Peyer's patch (tissue), 4 donors: ENCODE measurements at regions not wholly inside any gene's neighbourhood (a gene's known extent, or its start where the extent isn't known, plus 50 kb on each side); places are given as distances from the start of the nearest gene placed in this dataset.

Source experiments
- DNase-seq, 3 donors: peaks; one replicate each; pipeline ENCODE4 v3.0.0-alpha.2; 2017 to 2019
- H3K27ac ChIP-seq, 4 donors: fragments of 200-600 bp; sonication (generic); one replicate each; pipeline ENCODE4 v1.5.1; 2016 to 2019
- H3K27me3 ChIP-seq, 2 donors: fragments of 200-600 bp; sonication (generic); one replicate each; pipeline ENCODE4 v1.5.1; 2019
- H3K36me3 ChIP-seq, 3 donors: fragments of 200-600 bp; sonication (generic); one replicate each; pipeline ENCODE4 v1.5.1; 2016 to 2019
- H3K4me1 ChIP-seq, 4 donors: fragments of 200-600 bp; sonication (generic); one replicate each; pipeline ENCODE4 v1.5.1; 2016 to 2019
- H3K4me3 ChIP-seq, 4 donors: fragments of 200-600 bp; sonication (generic); 1 replicate in 3 of 4; 2 replicates in 1 of 4; pipeline ENCODE4 v1.5.1; 2016 to 2019; ENCODE audit warnings: mild to moderate bottlenecking in 1 of 4
- H3K9me3 ChIP-seq, 4 donors: fragments of 200-600 bp; sonication (generic); one replicate each; pipeline ENCODE4 v1.5.1; 2016 to 2019; ENCODE audit warnings: mild to moderate bottlenecking in 1 of 4
- POLR2A ChIP-seq, 2 donors: fragments of 450-650 bp; IDR thresholded peaks; one replicate each; pipeline ENCODE4 v1.5.1; 2017; ENCODE audit warnings: antibody characterized with exemption in 2 of 2, mild to moderate bottlenecking in 2 of 2, moderate library complexity in 2 of 2
- TF ChIP-seq, protein P1 (sequence below), 6 experiments: fragments of 450-650 bp in 4 of 6; fragments of 200-600 bp in 2 of 6; sonication (generic) in 1 of 6; IDR thresholded peaks; one replicate each; pipeline ENCODE4 v1.5.1; 2017 to 2019; ENCODE audit warnings: antibody characterized with exemption in 6 of 6, mild to moderate bottlenecking in 3 of 6, moderate library complexity in 1 of 6

DNA sequence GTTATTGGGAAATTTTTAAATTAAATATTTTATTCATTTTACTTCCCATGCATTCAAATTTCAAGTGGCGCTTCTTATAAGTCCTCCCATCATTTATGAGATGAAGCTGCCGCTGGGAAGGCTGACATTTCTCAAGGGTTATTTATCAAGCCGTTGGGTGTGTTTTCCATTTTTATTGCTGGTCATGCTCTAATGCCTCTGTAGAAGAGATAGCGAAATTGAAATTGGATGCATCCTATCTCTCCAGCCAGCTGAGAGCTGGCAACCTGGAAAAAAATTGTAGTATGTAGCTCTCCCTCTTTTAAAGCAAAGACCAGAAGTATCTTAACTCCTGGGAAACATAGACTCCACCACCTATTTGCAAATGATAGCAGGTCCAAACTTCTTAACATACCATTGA is 135.9 kb downstream of the C6orf118 start:
- Histone ChIP-seq H3K4me1 (no peaks in the 10 kb centered on the region), H3K27ac (no peak overlapping the region), H3K27me3 (no peaks in the 10 kb centered on the region), H3K9me3 (no peaks in the 10 kb centered on the region), H3K36me3 (no peaks in the 10 kb centered on the region), H3K4me3 (no peak overlapping the region)
- DNase-seq: no peak
- TF ChIP-seq, protein P1, sequence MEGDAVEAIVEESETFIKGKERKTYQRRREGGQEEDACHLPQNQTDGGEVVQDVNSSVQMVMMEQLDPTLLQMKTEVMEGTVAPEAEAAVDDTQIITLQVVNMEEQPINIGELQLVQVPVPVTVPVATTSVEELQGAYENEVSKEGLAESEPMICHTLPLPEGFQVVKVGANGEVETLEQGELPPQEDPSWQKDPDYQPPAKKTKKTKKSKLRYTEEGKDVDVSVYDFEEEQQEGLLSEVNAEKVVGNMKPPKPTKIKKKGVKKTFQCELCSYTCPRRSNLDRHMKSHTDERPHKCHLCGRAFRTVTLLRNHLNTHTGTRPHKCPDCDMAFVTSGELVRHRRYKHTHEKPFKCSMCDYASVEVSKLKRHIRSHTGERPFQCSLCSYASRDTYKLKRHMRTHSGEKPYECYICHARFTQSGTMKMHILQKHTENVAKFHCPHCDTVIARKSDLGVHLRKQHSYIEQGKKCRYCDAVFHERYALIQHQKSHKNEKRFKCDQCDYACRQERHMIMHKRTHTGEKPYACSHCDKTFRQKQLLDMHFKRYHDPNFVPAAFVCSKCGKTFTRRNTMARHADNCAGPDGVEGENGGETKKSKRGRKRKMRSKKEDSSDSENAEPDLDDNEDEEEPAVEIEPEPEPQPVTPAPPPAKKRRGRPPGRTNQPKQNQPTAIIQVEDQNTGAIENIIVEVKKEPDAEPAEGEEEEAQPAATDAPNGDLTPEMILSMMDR (IDR thresholded peaks at IDR 0.05): no peak
- no peak for TF ChIP-seq POLR2A (IDR thresholded peaks at IDR 0.05)

DNA sequence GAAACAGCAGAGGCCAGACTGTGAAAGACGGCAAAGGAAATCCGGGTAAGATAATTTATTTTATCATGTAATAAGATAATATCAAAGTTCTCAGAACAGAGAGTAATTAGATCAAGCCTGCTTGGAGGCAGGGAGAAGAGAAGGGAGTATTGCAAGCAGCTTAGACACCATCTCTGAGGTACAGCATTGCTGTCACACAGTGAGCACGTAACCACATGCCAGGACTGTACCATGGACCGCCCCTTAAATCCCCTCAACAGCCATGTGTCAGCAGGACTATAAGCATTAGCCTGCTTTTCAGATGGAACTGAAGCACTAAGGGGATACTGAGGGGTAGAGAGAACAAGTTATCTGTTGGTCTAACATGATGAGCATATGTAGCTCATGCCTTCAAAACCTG is 141.5 kb downstream of the C6orf118 start:
- Histone ChIP-seq H3K4me1 (no peaks in the 10 kb centered on the region), H3K36me3 (no peaks in the 10 kb centered on the region), H3K4me3 (no peak overlapping the region), H3K27me3 (no peaks in the 10 kb centered on the region), H3K27ac (no peak overlapping the region), H3K9me3 (peaks cover 0 to 5% (median 3%) of the 10 kb centered on the region in 4 donors)
- DNase-seq: no peak
- no peak for TF ChIP-seq POLR2A (IDR thresholded peaks at IDR 0.05)
- TF ChIP-seq, protein P1 (IDR thresholded peaks at IDR 0.05): no peak

DNA sequence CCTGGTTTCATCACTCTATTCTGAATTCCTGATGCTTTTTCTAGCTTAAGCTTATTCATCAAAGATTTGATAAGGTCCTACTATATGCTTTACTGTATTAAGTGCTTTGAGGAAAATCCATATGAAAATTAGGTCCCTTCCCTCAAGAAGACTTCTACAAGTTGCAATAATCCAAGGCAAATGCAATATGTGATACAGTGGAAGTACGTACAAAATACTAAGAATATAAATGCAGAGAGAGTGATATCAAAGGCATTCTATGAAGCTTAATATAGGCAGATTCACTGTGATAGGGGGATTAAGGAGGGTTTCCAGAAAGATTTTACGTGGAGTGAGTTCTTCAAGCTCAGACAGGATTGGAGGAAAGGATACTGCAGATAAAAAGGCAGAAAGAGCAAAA is 142.1 kb downstream of the C6orf118 start:
- no peak overlapping the region for H3K27ac ChIP-seq
- no peaks in the 10 kb centered on the region for H3K4me1 ChIP-seq
- TF ChIP-seq POLR2A (IDR thresholded peaks at IDR 0.05): no peak
- TF ChIP-seq, protein P1 (IDR thresholded peaks at IDR 0.05): no peak
- peaks cover 0 to 5% (median 3%) of the 10 kb centered on the region in 4 donors for H3K9me3 ChIP-seq
- no peak overlapping the region for H3K4me3 ChIP-seq
- no peaks in the 10 kb centered on the region for H3K36me3 ChIP-seq
- no peaks in the 10 kb centered on the region for H3K27me3 ChIP-seq
- no peak for DNase-seq

DNA sequence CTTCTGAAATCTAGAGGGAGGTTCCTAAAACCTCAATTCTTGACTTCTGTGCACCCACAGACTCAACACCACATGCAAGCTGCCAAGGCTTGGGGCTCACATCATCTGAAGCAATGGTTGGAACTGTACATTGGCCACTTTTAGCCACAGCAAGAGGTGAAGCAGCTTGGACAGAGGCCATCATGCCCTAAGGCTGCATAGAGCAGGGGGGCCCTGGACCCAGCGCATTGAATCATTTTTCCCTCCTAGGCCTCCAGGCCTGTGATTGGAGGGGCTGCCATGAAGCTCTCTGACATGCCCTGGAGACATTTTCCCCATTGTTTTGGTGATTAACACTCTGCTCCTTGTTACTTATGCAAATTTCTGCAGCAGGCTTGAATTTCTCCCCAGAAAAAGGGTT is 145.9 kb downstream of the C6orf118 start:
- Histone ChIP-seq H3K27me3 (no peaks in the 10 kb centered on the region), H3K36me3 (no peaks in the 10 kb centered on the region), H3K4me3 (no peak overlapping the region), H3K27ac (no peak overlapping the region), H3K9me3 (peaks cover 0 to 5% (median 3%) of the 10 kb centered on the region in 4 donors), H3K4me1 (no peaks in the 10 kb centered on the region)
- TF ChIP-seq POLR2A (IDR thresholded peaks at IDR 0.05): no peak
- TF ChIP-seq, protein P1 (IDR thresholded peaks at IDR 0.05): no peak
- DNase-seq: no peak

DNA sequence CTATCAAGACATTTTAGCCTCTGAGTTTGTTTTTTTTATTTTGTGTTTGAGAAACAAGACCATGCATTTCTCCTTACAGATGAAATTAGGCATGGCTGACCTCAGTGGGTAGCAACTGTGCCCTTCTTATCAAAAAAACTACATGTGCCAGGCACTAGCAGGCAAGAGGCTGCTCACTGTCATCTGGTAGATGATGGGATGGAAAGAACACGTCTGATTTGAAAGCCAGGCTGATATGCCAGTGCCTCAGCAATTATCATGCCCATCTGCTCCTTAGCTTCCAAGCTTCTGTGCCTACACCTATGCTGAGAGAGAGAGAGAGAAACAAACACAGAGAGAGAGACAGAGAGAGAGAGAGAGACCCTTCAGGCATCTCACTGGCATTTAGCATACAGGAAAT is 149.9 kb downstream of the C6orf118 start:
- no peak for DNase-seq
- H3K4me3 ChIP-seq: no peak overlapping the region
- H3K4me1 ChIP-seq: no peaks in the 10 kb centered on the region
- no peaks in the 10 kb centered on the region for H3K27me3 ChIP-seq
- H3K27ac ChIP-seq: no peak overlapping the region
- peaks cover 0 to 5% (median 3%) of the 10 kb centered on the region in 4 donors for H3K9me3 ChIP-seq
- no peak for TF ChIP-seq POLR2A (IDR thresholded peaks at IDR 0.05)
- TF ChIP-seq, protein P1 (IDR thresholded peaks at IDR 0.05): no peak
- H3K36me3 ChIP-seq: no peaks in the 10 kb centered on the region

DNA sequence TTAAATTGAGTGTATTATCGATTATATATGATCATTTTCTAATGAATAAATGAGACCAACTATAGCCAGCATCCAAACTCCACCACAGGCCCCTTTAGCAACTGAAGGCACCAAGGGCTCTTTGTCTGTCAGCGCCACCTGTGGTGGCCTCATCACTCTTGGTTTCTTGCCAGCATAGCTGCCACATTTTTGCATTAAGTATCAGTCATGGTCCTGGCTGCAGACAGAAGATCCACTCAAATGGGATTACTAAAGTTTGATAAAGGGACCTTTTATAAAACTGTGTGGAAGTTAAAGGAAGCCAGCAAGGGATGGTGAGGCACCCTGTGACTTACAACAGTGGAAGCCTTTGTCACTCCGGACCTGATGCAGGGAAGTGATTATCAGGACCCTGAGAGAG is 162.9 kb downstream of the C6orf118 start:
- no peaks in the 10 kb centered on the region for H3K4me1 ChIP-seq
- no peaks in the 10 kb centered on the region for H3K36me3 ChIP-seq
- H3K27ac ChIP-seq: no peak overlapping the region
- H3K27me3 ChIP-seq: no peaks in the 10 kb centered on the region
- TF ChIP-seq POLR2A (IDR thresholded peaks at IDR 0.05): no peak
- TF ChIP-seq, protein P1 (IDR thresholded peaks at IDR 0.05): no peak
- peaks cover 0 to 3% (median 0%) of the 10 kb centered on the region in 4 donors for H3K9me3 ChIP-seq
- DNase-seq: no peak
- no peak overlapping the region for H3K4me3 ChIP-seq
